OCI-LY3 (cell line): ENCODE measurements at regions not wholly inside any gene's neighbourhood (a gene's known extent, or its start where the extent isn't known, plus 50 kb on each side); places are given as distances from the start of the nearest gene placed in this dataset.

ENCODE experiments used
- EZH2phosphoT487 ChIP-seq: fragments of 200-600 bp; shearing (Covaris generic); IDR thresholded peaks from 2 replicates; pipeline ENCODE4 v1.6.1; 2018; ENCODE audit warnings: antibody characterized with exemption, mixed run types, low read depth
- TF ChIP-seq, protein P1 (sequence below): fragments of 200-600, 300-600 bp; sonication (generic); IDR thresholded peaks from 2 replicates; pipeline ENCODE4 v1.5.1; 2014; ENCODE audit warnings: antibody characterized with exemption, low read length, low read depth

DNA sequence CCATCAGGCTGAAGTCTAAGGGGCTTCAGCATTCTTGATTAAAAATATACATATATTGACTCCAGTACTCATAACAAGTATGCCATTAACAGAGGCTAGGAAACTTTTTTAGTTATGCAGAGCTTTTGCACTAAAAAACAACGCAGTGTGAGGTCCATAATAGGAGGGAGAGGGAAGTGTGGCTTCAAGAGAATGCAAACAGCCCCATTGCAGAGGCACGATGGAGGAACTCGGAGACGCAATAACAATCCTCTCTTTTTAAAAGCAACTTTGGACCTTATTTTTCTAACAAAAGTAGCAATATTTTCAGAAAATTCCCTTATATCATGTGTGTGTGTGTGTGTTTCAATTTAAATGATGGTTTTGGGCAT is 150.0 kb upstream of the PTCH1 start:
- TF ChIP-seq, protein P1, sequence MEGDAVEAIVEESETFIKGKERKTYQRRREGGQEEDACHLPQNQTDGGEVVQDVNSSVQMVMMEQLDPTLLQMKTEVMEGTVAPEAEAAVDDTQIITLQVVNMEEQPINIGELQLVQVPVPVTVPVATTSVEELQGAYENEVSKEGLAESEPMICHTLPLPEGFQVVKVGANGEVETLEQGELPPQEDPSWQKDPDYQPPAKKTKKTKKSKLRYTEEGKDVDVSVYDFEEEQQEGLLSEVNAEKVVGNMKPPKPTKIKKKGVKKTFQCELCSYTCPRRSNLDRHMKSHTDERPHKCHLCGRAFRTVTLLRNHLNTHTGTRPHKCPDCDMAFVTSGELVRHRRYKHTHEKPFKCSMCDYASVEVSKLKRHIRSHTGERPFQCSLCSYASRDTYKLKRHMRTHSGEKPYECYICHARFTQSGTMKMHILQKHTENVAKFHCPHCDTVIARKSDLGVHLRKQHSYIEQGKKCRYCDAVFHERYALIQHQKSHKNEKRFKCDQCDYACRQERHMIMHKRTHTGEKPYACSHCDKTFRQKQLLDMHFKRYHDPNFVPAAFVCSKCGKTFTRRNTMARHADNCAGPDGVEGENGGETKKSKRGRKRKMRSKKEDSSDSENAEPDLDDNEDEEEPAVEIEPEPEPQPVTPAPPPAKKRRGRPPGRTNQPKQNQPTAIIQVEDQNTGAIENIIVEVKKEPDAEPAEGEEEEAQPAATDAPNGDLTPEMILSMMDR, result no peak
- TF ChIP-seq EZH2phosphoT487, result no peak
